Neural cell (in vitro differentiated cells): ENCODE measurements at regions not wholly inside any gene's neighbourhood (a gene's known extent, or its start where the extent isn't known, plus 50 kb on each side); places are given as distances from the start of the nearest gene placed in this dataset.

ENCODE experiments used
- EP300 ChIP-seq: fragments of 450-650 bp; conservative IDR thresholded peaks from 2 replicates; pipeline ENCODE4 v1.6.1; 2014; ENCODE audit warnings: antibody characterized with exemption, mild to moderate bottlenecking, moderate library complexity; ENCODE audit not compliant: poor library complexity, severe bottlenecking
- EZH2 ChIP-seq: fragments of 200-600, 300-800 bp; shearing (Covaris generic), sonication (generic); IDR thresholded peaks from 2 replicates; pipeline ENCODE4 v1.6.1; 2014; ENCODE audit warnings: antibody characterized with exemption, low read length, borderline replicate concordance, mild to moderate bottlenecking; ENCODE audit not compliant: insufficient read depth, poor library complexity, severe bottlenecking
- MXI1 ChIP-seq: fragments of 450-650 bp; conservative IDR thresholded peaks from 2 replicates; pipeline ENCODE4 v1.6.1; 2014; ENCODE audit warnings: antibody characterized with exemption, mild to moderate bottlenecking; ENCODE audit not compliant: poor library complexity, severe bottlenecking
- POLR2AphosphoS5 ChIP-seq: IDR thresholded peaks from 2 replicates; pipeline ENCODE4 v1.6.1; 2012
- RAD21 ChIP-seq: fragments of 450-650 bp; conservative IDR thresholded peaks from 2 replicates; pipeline ENCODE4 v1.6.1; 2014; ENCODE audit warnings: antibody characterized with exemption, mild to moderate bottlenecking, moderate library complexity
- SMC3 ChIP-seq: fragments of 450-650 bp; conservative IDR thresholded peaks from 2 replicates; pipeline ENCODE4 v1.6.1; 2014; ENCODE audit warnings: antibody characterized with exemption, mild to moderate bottlenecking, moderate library complexity; ENCODE audit not compliant: poor library complexity
- TAF1 ChIP-seq: IDR thresholded peaks from 2 replicates; pipeline ENCODE4 v1.6.1; 2012; ENCODE audit warnings: low read depth
- TF ChIP-seq, protein P1 (sequence below): fragments of 450-650 bp; IDR thresholded peaks from 2 replicates; pipeline ENCODE4 v1.5.1; 2014; ENCODE audit warnings: antibody characterized with exemption, mild to moderate bottlenecking, moderate library complexity; ENCODE audit not compliant: poor library complexity, severe bottlenecking
- TF ChIP-seq, protein P2 (sequence below): IDR thresholded peaks from 2 replicates; pipeline ENCODE4 v1.6.1; 2012; ENCODE audit warnings: borderline replicate concordance

DNA sequence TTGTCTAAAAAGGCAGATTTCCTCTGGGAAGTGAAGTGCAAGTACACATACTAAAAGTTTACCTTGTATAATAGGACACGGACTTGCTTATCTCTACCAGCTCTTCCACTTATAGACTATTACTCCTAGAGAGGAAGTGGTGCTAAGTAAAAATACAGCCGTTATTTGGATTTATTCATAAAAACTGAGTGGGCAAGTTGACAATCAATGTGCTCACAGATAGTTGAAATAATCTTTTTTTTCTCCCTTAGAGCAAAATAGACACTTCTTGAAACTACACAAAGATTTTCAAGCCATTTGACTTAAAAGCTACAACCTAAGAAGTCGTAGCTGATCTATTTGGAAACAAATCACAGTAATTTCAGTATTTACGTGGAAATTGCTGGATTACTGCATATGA lies 2584.7 kb upstream of the PCDH20 start:
- TF ChIP-seq EP300 (no peak), SMC3 (no peak), EZH2 (no peak), POLR2AphosphoS5 (no peak), TAF1 (no peak), RAD21 (no peak), MXI1 (no peak)
- TF ChIP-seq, protein P1, sequence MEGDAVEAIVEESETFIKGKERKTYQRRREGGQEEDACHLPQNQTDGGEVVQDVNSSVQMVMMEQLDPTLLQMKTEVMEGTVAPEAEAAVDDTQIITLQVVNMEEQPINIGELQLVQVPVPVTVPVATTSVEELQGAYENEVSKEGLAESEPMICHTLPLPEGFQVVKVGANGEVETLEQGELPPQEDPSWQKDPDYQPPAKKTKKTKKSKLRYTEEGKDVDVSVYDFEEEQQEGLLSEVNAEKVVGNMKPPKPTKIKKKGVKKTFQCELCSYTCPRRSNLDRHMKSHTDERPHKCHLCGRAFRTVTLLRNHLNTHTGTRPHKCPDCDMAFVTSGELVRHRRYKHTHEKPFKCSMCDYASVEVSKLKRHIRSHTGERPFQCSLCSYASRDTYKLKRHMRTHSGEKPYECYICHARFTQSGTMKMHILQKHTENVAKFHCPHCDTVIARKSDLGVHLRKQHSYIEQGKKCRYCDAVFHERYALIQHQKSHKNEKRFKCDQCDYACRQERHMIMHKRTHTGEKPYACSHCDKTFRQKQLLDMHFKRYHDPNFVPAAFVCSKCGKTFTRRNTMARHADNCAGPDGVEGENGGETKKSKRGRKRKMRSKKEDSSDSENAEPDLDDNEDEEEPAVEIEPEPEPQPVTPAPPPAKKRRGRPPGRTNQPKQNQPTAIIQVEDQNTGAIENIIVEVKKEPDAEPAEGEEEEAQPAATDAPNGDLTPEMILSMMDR: no peak
- TF ChIP-seq, protein P2, sequence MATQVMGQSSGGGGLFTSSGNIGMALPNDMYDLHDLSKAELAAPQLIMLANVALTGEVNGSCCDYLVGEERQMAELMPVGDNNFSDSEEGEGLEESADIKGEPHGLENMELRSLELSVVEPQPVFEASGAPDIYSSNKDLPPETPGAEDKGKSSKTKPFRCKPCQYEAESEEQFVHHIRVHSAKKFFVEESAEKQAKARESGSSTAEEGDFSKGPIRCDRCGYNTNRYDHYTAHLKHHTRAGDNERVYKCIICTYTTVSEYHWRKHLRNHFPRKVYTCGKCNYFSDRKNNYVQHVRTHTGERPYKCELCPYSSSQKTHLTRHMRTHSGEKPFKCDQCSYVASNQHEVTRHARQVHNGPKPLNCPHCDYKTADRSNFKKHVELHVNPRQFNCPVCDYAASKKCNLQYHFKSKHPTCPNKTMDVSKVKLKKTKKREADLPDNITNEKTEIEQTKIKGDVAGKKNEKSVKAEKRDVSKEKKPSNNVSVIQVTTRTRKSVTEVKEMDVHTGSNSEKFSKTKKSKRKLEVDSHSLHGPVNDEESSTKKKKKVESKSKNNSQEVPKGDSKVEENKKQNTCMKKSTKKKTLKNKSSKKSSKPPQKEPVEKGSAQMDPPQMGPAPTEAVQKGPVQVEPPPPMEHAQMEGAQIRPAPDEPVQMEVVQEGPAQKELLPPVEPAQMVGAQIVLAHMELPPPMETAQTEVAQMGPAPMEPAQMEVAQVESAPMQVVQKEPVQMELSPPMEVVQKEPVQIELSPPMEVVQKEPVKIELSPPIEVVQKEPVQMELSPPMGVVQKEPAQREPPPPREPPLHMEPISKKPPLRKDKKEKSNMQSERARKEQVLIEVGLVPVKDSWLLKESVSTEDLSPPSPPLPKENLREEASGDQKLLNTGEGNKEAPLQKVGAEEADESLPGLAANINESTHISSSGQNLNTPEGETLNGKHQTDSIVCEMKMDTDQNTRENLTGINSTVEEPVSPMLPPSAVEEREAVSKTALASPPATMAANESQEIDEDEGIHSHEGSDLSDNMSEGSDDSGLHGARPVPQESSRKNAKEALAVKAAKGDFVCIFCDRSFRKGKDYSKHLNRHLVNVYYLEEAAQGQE: no peak
